ENCODE measurements at regions not wholly inside any gene's neighbourhood (a gene's known extent, or its start where the extent isn't known, plus 50 kb on each side); places are given as distances from the start of the nearest gene placed in this dataset.

- TF ChIP-seq EP300 (IDR thresholded peaks at IDR 0.05) (no peak), POLR2A (IDR thresholded peaks at IDR 0.05) (no peak), CTCF (IDR thresholded peaks at IDR 0.05) (no peak), POLR2AphosphoS5 (IDR thresholded peaks at IDR 0.05) (no peak)
- no peaks in the 10 kb centered on the region for H3K36me3 ChIP-seq
- no peaks in the 10 kb centered on the region for H3K9me3 ChIP-seq
- no peak overlapping the region for H3K4me3 ChIP-seq
- no peaks in the 10 kb centered on the region for H3K27me3 ChIP-seq
- no peak for DNase-seq
- no peak overlapping the region for H3K27ac ChIP-seq
- no peaks in the 10 kb centered on the region for H3K4me1 ChIP-seq
- WGBS, 5 donors: 35 to 47% (median 37%) methylated on average over 1 of the region's 1 CpG
- intact Hi-C loops (cut with DNase I; ENCODE audit: low total_unique reads): no loop called here
Measured at GRCh38 chr7:83882551-83882950, 233.6 kb upstream of the SEMA3E start.

- TF ChIP-seq EP300 (IDR thresholded peaks at IDR 0.05) (no peak), POLR2A (IDR thresholded peaks at IDR 0.05) (no peak), CTCF (IDR thresholded peaks at IDR 0.05) (no peak)
- no peaks in the 10 kb centered on the region for H3K9me3 ChIP-seq
- intact Hi-C loops (cut with DNase I; ENCODE audit: low total_unique reads): no loop called here
- H3K36me3 ChIP-seq: no peaks in the 10 kb centered on the region
- H3K27me3 ChIP-seq: no peaks in the 10 kb centered on the region
- H3K4me1 ChIP-seq: no peaks in the 10 kb centered on the region
- 55 to 79% (median 68%) methylated on average over 1 of the region's 1 CpG for WGBS, 5 donors
- no peak overlapping the region for H3K4me3 ChIP-seq
- no peak overlapping the region for H3K27ac ChIP-seq
- peak in 1 of 2 donors; percentile 1 for DNase-seq
Measured at GRCh38 chr7:83879063-83879462, 230.1 kb upstream of the SEMA3E start.

GRCh38 chr7:83878614-83879013 is 229.7 kb upstream of the SEMA3E start:
- H3K27me3 ChIP-seq: no peaks in the 10 kb centered on the region
- H3K27ac ChIP-seq: no peak overlapping the region
- no peaks in the 10 kb centered on the region for H3K4me1 ChIP-seq
- TF ChIP-seq POLR2A (IDR thresholded peaks at IDR 0.05) (no peak), EP300 (IDR thresholded peaks at IDR 0.05) (no peak), CTCF (IDR thresholded peaks at IDR 0.05) (no peak), POLR2AphosphoS5 (IDR thresholded peaks at IDR 0.05) (no peak)
- no peaks in the 10 kb centered on the region for H3K36me3 ChIP-seq
- intact Hi-C loops (cut with DNase I; ENCODE audit: low total_unique reads): no loop called here
- no peaks in the 10 kb centered on the region for H3K9me3 ChIP-seq
- no peak overlapping the region for H3K4me3 ChIP-seq
- no peak for DNase-seq

- H3K27me3 ChIP-seq: no peaks in the 10 kb centered on the region
- TF ChIP-seq EP300 (IDR thresholded peaks at IDR 0.05): no peak
- TF ChIP-seq POLR2A (IDR thresholded peaks at IDR 0.05): no peak
- TF ChIP-seq CTCF (IDR thresholded peaks at IDR 0.05): no peak
- whole genome bisulfite sequencing, 5 donors: 78 to 91% (median 86%) methylated on average over 2 of the region's 2 CpGs
Measured at GRCh38 chr7:83876593-83876992, 227.7 kb upstream of the SEMA3E start.

GRCh38 chr7:83873459-83873858 is 224.5 kb upstream of the SEMA3E start:
- 76 to 91% (median 87%) methylated on average over 4 of the region's 4 CpGs for WGBS, 5 donors
- H3K4me1 ChIP-seq: no peaks in the 10 kb centered on the region

More at GRCh38 chr7:83876593-83876992, 227.7 kb upstream of the SEMA3E start:
- no peak overlapping the region for H3K4me3 ChIP-seq
- no peak overlapping the region for H3K27ac ChIP-seq
- H3K4me1 ChIP-seq: no peaks in the 10 kb centered on the region
- intact Hi-C loops (cut with DNase I; ENCODE audit: low total_unique reads): no loop called here
- H3K9me3 ChIP-seq: no peaks in the 10 kb centered on the region
- no peaks in the 10 kb centered on the region for H3K36me3 ChIP-seq
- no peak for DNase-seq

More at GRCh38 chr7:83873459-83873858, 224.5 kb upstream of the SEMA3E start:
- TF ChIP-seq POLR2A (IDR thresholded peaks at IDR 0.05): no peak
- TF ChIP-seq POLR2AphosphoS5 (IDR thresholded peaks at IDR 0.05): no peak
- no peak for TF ChIP-seq EP300 (IDR thresholded peaks at IDR 0.05)
- TF ChIP-seq CTCF (IDR thresholded peaks at IDR 0.05): no peak
- intact Hi-C loops (cut with DNase I; ENCODE audit: low total_unique reads): no loop called here
- Histone ChIP-seq H3K4me3 (no peak overlapping the region), H3K27ac (no peak overlapping the region), H3K27me3 (no peaks in the 10 kb centered on the region), H3K9me3 (no peaks in the 10 kb centered on the region), H3K36me3 (no peaks in the 10 kb centered on the region)
- no peak for DNase-seq

Measured in stomach (tissue), 8 donors.